WTC11 (cell line): ENCODE measurements at regions not wholly inside any gene's neighbourhood (a gene's known extent, or its start where the extent isn't known, plus 50 kb on each side); places are given as distances from the start of the nearest gene placed in this dataset.

Source experiments
- CTCF ChIP-seq: fragments of 200-600 bp; IDR thresholded peaks from 2 replicates; pipeline ENCODE4 v1.8.0; 2022; ENCODE audit warnings: antibody characterized with exemption
- HMGXB4 ChIP-seq: sonication (generic); formaldehyde crosslinking; IDR thresholded peaks from 2 replicates; pipeline ENCODE4 v1.8.1; 2023; ENCODE audit warnings: mild to moderate bottlenecking, moderate library complexity, missing genetic modification reagents

- TF ChIP-seq CTCF (no peak), HMGXB4 (CRISPR knock-in tag) (no peak)
Measured at GRCh38 chr20:7806831-7807230, 133.4 kb downstream of the HAO1 start.
